GM19455 (cell line): ENCODE measurements at regions not wholly inside any gene's neighbourhood (a gene's known extent, or its start where the extent isn't known, plus 50 kb on each side); places are given as distances from the start of the nearest gene placed in this dataset.

Experiments used
- ATAC-seq: cut with Tn5 transposase; IDR thresholded peaks from one replicate; pipeline ENCODE4 v1.9.1; 2021; ENCODE audit not compliant: unreplicated experiment

DNA sequence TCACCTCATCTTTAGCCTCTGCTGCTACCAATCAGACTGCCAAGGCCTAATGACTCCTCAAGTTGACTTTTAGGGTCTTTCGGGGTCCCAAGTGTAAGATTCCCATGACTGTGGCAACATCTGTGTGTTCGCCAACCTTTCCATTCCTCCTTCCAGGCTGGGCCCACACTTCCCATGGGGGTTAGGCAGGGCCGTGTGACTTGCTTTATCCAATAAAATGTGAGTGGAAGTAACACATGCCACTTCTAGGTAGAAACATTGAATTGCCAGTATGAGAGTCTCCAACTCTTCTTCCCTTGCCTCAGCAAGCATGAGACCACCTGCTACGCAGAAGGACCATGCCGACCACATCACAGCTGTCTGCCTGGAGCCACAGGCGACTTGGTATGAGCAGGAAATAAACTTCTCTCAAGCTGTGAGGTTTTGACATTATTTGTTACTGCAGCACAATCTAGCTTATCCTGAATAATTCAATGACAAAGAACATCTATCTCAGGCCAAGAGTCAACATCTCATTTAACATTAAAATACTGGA lies 190.4 kb upstream of the IER5L start:
- ATAC-seq = no peak

DNA sequence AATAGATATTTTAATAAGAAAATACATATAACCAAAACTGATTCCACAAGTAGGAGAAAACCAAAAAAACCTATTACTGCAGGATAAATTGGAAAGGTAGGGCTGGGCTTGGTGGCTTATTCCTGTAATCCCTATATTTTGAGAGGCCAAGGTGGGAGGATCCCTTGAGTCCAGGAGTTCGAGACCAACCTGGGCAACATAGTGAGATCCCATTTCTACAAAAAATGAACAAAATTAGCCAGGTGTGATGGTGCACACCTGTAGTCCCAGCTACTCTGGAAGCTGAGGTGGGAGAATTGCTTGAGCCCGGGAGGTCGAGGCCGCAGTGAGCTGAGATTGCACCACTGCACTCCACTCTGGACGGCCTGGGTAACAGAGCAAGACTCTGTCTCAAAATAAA lies 189.2 kb upstream of the IER5L start:
- ATAC-seq = no peak

DNA sequence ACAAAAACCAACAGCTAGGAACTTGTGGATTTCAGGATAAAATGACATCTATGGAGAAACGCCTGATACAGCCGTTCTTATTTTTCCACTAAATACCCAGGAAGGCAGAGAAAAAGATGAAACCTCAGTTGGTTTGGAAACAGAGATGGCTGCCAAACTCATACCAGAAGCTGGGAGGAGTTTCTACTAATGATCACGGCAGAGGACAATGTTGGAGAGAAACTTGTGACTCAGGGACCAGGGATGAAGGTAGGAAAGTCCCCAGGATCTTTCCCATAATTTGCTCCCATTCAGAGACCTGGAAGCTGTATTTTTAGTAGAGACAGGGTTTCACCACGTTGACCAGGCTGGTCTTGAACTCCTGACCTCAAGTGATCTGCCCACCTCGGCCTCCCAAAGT lies 187.1 kb upstream of the IER5L start:
- no peak for ATAC-seq

DNA sequence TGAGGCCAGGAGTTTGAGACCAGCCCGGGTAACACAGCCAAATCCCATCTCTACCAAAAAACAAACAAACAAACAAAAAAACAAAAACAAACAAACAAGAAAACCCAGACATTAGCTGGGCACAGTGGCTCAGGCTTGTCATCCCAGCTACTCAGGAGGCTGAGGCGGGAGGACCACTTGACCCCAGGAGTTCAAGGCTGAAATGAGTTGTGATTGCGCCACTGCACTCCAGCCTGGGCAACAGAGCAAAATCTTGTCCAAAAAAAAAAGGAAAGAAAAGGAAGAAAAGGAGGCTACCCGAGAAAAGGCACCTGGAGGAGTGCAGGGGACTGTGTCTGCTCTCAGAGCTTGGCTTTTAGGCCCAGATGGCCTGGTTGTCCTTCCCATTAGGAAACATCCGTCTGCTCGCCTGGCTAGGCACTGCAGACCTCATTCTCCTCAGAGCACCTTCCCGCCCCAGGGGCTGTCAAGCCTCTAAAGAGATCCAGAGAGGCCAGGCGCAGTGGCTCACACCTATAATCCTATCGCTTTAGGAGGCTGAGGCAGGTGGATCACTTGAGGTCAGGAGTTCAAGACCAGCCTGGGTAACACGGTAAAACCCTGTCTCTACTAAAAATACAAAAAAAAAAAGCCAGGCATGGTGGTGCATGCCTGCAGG lies 185.3 kb upstream of the IER5L start:
- ATAC-seq = no peak

DNA sequence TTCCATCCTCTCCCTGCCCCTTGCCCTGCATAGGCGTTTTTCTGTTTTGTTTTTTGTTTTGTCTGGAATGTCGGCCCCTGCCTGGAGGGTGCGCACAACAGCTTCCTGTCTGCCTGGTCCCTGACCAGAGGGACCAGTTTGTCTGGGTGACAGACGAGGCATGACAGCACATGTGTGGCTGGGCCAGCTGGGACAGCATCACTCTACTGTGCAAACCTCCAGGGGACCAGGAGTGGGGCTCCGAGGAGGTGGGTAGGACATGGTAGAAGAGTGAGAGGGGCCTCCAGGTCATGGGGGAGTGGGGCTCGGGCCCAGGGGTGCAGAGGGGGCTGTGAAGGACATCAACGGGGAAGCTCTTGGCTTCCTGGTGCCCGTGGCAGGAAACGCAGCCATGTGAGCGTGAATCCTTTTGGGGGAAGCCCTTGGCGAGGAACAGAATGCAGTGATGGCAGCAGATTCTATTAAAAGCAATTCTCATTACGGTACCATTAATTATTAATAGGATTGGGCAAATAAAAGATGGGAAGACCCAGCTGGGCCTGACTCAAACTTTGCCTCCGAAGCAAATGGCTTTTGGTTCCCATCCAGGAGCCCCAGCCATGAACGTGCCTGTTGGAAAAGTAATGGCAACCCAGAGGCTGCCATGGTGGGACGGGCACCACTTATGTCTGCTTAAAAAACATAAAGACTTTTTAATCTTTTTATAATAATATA lies 184.4 kb upstream of the IER5L start:
- ATAC-seq = no peak

DNA sequence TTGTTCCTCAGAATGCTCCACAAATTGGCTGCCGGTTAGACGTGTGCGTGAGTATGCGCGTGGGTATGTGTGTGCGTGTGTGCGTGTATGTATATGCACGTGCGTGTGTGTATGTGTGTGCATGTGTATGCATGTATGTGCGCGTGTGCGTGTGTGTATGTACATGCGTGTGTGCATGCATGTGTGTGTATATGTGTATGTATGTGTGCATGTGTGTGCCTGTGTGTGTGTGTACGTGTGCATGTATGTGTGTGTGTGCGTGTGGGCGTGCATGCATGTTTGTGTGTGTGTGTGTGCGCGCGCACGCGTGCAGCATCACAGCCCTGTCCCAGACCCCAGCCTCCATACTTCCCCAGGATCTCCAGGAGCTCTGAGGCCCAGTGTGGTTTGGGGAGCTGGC lies 183.1 kb upstream of the IER5L start:
- no peak for ATAC-seq

DNA sequence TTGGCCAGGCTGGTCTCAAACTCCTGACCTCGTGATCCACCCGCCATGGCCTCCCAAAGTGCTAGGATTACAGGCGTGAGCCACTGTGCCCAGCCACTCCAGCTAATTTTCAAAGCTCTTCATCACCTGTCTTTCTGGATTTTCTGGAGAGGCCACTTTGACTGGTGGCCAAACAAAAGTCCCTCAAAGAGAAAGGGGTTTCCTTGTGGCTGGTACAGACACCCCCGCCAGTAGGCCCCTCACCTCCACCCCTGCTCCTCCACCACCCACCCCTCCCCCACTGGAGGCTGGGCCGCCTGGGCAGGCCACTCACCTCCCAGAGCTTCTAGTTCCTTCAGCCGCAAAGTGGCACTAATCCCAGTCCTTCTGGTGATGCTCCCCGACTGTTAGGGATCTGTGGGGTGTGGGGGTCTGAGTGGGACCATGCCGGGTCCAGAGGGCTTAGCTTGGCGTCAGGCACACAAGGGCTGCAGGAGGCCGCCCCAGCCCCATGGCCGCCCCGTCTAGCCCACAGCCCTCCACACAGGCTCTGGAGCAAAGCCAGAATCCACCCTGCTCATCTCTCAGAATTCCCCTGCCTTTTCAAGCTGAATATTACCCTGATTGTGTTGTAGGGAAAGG lies 182.0 kb upstream of the IER5L start:
- ATAC-seq = no peak

DNA sequence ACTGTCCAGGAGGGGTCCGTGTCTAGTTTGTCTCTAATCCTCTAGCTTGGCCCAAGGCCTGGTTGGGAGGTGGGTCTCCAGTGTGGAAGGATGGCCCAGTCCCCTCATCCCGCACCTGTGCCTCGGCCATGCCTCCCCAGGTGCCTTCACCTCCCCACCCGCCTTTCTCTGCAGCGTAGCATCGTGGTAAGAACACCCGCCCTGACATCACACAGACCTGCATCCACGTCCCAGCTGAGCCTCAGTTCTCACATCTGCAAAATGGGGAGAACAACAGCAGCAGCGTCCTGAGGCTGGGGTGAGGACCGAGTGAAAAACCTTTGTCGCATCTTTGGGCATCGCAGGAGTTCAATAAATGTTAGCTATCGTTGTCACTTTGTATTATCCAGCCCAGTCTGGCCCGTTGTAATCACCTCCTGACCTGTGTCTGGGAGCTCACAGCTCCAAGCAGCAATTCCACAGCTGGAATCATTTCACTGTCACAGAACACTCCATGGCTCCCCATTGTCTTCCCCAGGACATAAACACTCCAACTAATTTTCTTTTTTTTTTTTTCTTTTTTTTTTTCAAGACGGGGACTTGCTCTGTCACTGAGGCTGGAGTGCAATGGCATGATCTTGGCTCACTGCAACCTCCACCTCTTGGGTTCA lies 181.2 kb upstream of the IER5L start:
- no peak for ATAC-seq

DNA sequence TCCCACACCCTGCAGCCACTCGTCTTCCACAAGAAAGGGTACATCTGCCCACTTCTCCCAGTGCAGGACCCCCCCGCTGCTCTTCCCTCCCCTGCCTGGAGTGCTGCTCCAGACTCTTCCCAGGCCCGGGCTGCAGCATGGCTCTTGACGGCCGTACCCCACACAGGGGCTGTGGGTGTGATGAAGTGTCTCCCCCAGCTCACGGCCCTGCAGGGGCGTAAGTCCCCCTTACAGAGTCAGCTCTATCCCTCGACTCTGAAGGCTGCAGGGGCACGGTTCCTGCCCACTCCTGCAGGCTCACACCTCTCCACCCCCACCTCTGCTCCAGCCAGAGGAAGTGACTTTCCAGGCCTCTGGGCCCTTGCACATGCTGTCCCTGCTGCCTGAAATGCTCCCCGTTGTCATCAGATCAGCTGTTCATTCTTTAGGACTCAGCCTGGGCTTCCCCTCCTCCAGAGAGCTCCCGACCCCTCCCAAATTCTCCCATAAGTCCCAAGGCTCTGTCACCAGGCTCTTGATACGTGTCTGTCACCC lies 180.6 kb upstream of the IER5L start:
- no peak for ATAC-seq

DNA sequence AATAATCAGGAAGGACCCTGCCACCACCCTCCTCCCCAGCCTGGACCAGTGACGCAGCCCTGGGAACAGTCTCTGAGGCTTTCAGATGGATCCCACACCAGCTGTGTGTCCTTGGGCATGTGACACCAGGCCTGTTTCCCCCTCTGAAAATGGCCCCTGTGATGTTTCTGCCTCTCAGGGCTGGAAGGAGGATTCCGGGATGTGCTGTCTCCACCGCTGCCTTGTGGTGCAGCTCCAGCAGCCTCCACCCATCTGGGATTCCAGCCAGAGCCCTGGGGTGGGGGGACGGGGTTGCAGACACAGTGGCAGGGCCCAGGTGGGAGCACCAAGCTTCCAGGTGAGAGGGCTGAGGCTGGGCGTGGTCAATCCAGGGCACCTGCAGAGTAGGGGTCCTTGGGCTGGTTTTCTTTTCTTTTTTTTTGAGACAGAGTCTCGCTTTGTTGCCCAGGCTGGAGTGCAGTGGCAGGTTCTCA lies 179.7 kb upstream of the IER5L start:
- ATAC-seq = no peak

DNA sequence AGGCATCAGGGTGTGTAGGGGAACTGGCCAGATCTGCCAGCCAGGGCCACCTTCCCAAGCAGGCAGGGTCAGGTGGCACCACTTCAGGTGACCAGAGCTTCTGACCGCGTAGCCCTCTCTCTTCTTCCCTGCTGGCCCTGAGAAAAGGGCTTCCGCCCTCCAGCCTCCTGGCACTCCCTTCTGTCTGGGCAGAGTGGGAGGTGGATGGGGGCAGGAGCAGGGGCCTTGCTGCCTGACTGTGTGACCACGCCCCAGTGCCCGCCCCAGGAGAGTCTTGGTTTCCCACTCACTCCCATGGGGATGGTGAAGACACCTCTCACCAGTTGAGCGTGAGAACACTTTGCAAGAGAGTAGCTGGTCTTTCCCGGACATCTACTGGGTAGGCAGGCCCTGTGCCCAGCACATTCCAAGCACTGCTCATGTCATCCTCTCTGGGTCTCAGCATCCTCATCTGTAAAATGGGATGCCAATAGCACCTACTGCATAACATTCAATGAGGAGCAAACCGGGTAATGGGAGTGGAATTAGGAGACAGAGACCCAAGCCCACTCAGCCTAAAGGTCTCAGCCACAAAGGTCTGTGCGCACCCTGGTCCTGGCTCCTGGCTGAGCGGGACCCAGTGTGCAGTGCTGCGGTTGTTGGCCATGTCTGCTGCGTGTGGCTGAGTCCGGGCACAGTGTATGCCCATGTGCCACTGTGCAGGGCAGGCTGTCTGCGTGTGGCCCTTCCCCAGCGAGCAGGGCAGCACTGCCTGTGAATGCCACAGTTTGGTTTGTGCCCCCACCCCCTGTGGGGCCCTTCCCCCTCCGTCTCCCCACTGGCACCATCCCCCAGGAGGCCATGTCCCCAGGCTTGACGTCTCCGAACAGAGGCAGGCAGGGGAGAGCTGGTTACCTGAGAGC lies 179.1 kb upstream of the IER5L start:
- no peak for ATAC-seq

DNA sequence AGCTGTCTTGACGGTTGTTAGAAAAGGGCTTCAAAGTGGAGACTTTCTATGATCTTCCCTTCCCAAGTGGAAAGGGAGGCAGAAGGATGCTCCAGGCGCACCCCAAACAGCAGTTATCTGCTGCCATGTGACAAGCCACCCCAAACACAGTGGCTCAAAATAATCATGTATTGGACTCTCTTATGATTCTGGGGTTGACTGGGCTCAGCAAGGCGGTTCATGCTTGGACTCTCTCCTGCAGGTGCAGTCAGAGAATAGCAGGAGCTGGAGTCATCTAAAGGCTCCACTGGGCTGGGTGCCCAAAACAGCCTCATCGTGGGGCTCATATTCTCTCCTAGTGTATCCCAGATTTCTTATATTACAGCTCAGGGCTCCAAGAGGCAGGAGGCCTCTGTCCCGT lies 177.6 kb upstream of the IER5L start:
- no peak for ATAC-seq

DNA sequence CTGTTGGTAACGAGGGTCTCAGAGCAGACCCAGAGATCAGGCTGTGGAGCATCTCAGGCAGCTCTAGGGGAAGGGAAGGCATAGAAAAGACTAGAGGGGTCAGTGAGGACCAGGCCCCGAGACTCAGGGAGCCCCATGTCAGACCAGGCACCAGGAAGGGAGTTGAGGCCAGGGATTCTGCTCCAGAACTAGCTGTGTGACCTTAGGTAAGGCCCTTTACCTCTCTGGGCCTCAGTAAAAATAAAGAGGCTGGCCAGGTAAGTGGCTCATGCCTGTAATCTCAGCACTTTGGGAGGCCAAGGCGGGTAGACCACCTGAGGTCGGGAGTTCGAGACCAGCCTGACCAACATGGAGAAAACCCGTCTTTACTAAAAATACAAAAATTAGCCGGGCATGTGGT lies 176.4 kb upstream of the IER5L start:
- ATAC-seq = no peak

DNA sequence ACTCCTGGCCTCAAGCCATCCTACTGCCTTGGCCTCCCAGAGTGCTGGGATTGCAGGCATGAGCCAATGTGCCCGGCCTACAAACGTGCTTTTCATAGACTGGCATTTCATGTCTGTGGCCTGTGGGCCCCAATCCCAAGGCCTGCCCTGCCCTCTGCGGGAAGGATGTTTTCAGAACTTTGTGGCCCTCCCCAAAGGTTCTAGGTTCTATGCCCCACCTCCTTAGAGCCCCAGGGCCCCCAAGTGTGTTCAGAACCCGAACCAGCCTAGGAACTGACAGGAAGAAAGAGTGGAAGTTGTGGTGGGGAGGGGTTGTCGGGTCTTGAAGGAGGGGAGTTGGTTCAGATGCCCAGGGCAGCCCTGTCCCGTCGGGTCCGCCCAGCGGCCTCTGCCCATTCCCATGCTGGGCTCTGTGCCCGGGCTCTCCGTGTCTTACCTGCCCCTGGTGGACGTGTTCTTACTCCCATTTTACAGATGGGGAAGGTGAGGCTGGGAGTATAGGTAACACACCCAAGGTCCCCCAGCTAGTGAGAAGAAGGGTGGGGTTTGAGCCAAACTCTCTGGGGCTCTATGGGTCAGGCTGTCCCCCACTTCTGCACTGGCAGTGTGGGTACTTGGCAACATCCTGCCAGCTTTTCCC lies 175.8 kb upstream of the IER5L start:
- no peak for ATAC-seq

DNA sequence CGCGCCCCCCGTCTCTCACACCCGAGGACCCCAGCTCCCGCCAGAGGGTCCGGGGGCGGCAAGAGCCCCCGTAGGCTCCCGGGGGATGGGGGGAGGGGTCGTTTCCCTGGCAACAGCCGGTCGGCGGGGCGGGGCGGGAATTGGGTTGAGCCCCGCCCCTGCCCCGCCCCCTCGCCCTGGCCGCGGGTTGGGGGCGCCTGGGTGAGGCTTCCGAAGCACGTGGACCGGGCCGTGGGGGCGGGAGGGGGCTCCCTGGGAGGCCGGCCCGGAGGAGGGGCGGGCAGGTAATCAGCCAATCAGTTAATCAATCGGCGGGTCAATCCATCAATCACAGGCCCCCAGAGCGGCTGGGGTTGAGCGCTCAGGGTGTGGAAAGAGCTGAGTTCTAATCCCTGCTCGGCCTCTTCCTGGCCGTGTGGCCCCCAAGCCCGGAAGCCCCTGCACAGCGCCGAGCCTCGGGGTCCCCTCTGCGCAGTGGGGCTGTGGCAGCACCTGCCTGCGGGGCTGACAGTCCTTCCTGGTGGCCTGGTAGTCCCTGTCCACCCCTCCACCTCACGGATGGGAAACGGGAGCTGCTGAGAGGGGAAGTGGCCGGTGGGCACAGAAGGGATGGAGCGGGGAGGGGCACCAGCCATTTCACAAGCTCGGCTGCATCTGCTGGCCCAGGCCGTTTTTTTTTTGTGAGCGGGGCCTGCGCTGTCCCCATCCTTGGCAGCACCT lies 174.2 kb upstream of the IER5L start:
- ATAC-seq = no peak

DNA sequence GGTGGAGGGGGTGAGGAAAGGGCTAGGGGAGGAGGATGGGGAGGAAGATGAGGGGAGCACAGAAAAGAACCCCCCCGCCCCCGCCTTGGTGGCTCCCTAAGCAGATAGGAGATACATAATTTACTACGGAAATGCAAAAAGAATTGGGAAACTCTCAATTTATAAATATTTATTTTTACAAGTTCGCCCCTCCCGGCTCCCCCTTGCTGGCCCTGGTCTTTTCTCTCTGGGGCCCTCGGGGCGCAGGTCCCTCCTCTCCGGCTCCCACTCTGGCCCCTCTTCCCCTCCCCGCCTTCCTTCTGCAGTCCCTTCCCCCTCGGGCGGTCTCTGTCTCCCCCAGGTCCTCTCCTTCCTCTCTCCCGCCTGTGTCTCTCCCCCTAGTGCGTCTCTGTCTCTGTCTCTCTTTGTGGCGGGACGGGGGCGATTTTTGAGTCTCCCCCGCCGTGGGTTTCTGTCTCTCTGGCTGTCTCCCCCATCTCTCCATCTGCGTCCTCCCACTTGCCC lies 173.6 kb upstream of the IER5L start:
- no peak for ATAC-seq

DNA sequence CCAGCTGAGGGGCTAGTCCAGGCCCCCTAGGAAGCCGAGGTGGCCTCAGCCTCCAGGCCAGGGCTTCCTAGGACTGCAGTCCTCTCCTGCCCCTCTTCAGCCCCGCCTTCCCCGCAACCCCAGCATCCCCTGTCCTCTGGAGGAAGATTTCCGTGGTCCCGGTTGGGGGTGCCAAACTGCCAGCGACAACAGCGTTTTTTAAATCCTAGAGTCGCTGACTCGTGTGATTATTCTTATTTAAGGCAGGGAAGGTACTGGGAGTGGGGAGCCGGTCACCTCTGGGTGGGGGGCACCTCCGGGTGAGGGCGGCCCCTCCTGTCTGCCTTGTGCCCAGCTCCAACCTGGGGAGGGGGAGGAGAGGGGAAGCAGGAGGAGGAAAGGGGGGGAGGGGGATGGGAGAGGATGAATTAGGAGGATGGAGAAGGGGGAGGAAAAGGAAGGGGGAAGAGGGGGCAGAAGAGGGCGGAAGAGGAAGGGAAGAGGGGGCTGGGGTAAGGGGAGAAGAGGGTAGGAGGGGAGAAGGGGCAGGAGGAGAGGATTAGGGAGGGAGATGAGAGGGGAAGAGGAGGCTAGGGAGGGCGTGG lies 173.1 kb upstream of the IER5L start:
- ATAC-seq = no peak

DNA sequence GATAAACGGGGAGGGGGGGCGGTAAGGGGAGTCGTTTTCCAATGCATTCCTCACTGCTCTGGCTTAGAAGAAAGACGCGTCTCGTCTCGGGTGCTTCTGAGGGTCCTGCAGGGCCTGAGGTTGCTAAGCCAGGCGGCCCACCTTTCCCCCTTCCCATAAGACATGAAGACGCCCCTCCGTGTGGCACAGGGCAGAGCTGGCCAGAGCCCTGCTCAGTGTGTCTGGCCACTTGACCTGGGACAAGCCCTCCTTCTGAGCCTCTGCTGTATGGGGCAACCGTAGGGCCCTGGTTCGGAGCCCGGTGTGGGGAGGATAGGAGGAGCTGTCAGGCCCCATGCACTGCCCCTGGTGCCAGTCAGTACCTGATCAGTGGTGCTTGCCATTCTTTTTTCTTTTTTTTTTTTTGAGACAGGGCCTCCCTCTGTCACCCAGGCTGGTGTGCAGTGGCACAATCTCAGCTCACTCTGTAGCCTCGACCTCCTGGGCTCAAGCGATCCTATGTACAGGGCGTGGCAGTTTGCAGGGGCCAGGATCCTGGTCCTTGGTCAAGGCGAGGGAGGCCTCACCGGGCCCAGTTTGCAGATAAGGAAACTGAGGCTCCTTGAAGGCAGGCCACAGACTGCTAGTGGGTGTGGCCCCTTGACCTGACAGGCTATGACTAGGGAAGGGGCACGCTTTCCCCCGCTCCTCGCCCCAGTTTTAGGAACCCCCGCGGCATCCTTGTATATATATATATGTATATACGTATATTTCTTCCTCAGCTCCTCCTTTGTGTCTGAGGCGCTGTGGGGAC lies 172.3 kb upstream of the IER5L start:
- ATAC-seq = no peak
